K562 (cell line): ENCODE measurements at regions not wholly inside any gene's neighbourhood (a gene's known extent, or its start where the extent isn't known, plus 50 kb on each side); places are given as distances from the start of the nearest gene placed in this dataset.

ENCODE experiments used
- HMGXB4 ChIP-seq: sonication (generic); formaldehyde crosslinking; IDR thresholded peaks from 2 replicates; pipeline ENCODE4 v1.8.1; 2023; ENCODE audit warnings: mild to moderate bottlenecking, missing genetic modification reagents
- POLR3G ChIP-seq: IDR thresholded peaks from 2 replicates; pipeline ENCODE4 v1.6.1; 2011; ENCODE audit not compliant: insufficient read length, insufficient replicate concordance; ENCODE audit errors: extremely low read depth
- TEAD1 ChIP-seq, 2 experiments: fragments of 450-650 bp in 1 of 2; sonication (generic) in 1 of 2; formaldehyde crosslinking; IDR thresholded peaks; 2 replicates each; pipeline versions ENCODE4 v1.4.0 to v1.8.0; 2020 to 2022; ENCODE audit warnings: mild to moderate bottlenecking in 2 of 2, missing genetic modification reagents in 1 of 2
- TF ChIP-seq, protein P1 (sequence below): fragments of 200-600 bp; sonication (generic); IDR thresholded peaks from one replicate; pipeline ENCODE4 v1.6.1; 2012; ENCODE audit warnings: mild to moderate bottlenecking, low read depth, low read length, inconsistent platforms
- TF ChIP-seq, protein P2 (sequence below), 2 experiments: fragments of 450-650 bp; IDR thresholded peaks; 2 replicates each; pipeline ENCODE4 v1.6.1; 2018; ENCODE audit warnings: mild to moderate bottlenecking in 2 of 2, low read depth in 1 of 2; ENCODE audit not compliant: partially characterized antibody in 2 of 2
- TF ChIP-seq, protein P3 (sequence below): sonication (generic); formaldehyde crosslinking; IDR thresholded peaks from 2 replicates; pipeline ENCODE4 v1.8.0; 2022; ENCODE audit warnings: mild to moderate bottlenecking, missing genetic modification reagents

DNA sequence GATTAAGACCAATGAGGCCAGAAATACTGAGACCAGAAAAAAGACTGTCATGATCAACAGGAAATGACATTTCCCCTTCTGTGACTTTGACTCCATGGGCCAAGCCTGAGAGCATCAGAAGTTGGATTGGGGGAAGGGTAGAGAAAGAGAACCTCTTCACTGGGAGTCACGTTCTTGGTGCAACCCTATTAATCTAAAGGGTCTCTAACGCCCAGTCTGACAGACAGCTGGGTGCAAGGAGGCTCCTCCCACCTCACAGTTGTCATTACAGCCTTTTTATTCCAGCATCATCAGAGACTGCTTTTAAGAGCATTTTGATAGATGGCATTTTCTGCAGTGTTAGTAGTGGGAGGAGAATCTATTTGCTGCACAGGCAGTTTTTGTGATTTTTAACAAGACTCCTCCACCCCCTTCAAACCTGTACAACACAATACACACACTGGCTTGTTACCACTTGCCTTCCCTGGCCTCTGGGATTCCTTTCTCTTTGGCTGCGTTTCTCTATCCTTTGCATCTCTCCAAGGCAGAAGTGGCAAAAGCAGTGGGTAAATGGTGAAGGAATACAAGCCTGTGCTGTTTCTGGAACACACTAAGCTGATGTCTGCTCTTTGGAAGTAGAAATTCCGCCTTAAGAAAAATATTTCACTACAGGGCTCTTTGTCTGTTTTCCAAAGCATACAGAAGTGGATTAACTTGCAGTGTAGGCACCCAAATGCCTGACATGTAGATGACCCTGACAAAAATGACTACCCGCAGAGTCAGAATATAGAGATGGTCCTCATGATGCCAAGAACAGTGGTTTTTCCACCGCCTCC, 310.4 kb upstream of the ZNF608 start (continued):
- TF ChIP-seq, protein P1, sequence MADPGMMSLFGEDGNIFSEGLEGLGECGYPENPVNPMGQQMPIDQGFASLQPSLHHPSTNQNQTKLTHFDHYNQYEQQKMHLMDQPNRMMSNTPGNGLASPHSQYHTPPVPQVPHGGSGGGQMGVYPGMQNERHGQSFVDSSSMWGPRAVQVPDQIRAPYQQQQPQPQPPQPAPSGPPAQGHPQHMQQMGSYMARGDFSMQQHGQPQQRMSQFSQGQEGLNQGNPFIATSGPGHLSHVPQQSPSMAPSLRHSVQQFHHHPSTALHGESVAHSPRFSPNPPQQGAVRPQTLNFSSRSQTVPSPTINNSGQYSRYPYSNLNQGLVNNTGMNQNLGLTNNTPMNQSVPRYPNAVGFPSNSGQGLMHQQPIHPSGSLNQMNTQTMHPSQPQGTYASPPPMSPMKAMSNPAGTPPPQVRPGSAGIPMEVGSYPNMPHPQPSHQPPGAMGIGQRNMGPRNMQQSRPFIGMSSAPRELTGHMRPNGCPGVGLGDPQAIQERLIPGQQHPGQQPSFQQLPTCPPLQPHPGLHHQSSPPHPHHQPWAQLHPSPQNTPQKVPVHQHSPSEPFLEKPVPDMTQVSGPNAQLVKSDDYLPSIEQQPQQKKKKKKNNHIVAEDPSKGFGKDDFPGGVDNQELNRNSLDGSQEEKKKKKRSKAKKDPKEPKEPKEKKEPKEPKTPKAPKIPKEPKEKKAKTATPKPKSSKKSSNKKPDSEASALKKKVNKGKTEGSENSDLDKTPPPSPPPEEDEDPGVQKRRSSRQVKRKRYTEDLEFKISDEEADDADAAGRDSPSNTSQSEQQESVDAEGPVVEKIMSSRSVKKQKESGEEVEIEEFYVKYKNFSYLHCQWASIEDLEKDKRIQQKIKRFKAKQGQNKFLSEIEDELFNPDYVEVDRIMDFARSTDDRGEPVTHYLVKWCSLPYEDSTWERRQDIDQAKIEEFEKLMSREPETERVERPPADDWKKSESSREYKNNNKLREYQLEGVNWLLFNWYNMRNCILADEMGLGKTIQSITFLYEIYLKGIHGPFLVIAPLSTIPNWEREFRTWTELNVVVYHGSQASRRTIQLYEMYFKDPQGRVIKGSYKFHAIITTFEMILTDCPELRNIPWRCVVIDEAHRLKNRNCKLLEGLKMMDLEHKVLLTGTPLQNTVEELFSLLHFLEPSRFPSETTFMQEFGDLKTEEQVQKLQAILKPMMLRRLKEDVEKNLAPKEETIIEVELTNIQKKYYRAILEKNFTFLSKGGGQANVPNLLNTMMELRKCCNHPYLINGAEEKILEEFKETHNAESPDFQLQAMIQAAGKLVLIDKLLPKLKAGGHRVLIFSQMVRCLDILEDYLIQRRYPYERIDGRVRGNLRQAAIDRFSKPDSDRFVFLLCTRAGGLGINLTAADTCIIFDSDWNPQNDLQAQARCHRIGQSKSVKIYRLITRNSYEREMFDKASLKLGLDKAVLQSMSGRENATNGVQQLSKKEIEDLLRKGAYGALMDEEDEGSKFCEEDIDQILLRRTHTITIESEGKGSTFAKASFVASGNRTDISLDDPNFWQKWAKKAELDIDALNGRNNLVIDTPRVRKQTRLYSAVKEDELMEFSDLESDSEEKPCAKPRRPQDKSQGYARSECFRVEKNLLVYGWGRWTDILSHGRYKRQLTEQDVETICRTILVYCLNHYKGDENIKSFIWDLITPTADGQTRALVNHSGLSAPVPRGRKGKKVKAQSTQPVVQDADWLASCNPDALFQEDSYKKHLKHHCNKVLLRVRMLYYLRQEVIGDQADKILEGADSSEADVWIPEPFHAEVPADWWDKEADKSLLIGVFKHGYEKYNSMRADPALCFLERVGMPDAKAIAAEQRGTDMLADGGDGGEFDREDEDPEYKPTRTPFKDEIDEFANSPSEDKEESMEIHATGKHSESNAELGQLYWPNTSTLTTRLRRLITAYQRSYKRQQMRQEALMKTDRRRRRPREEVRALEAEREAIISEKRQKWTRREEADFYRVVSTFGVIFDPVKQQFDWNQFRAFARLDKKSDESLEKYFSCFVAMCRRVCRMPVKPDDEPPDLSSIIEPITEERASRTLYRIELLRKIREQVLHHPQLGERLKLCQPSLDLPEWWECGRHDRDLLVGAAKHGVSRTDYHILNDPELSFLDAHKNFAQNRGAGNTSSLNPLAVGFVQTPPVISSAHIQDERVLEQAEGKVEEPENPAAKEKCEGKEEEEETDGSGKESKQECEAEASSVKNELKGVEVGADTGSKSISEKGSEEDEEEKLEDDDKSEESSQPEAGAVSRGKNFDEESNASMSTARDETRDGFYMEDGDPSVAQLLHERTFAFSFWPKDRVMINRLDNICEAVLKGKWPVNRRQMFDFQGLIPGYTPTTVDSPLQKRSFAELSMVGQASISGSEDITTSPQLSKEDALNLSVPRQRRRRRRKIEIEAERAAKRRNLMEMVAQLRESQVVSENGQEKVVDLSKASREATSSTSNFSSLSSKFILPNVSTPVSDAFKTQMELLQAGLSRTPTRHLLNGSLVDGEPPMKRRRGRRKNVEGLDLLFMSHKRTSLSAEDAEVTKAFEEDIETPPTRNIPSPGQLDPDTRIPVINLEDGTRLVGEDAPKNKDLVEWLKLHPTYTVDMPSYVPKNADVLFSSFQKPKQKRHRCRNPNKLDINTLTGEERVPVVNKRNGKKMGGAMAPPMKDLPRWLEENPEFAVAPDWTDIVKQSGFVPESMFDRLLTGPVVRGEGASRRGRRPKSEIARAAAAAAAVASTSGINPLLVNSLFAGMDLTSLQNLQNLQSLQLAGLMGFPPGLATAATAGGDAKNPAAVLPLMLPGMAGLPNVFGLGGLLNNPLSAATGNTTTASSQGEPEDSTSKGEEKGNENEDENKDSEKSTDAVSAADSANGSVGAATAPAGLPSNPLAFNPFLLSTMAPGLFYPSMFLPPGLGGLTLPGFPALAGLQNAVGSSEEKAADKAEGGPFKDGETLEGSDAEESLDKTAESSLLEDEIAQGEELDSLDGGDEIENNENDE: no peak
- TF ChIP-seq TEAD1 (CRISPR knock-in tag; IDR thresholded peaks at IDR 0.05) (no peak), POLR3G (no peak), HMGXB4 (CRISPR knock-in tag) (no peak)
- TF ChIP-seq, protein P2, sequence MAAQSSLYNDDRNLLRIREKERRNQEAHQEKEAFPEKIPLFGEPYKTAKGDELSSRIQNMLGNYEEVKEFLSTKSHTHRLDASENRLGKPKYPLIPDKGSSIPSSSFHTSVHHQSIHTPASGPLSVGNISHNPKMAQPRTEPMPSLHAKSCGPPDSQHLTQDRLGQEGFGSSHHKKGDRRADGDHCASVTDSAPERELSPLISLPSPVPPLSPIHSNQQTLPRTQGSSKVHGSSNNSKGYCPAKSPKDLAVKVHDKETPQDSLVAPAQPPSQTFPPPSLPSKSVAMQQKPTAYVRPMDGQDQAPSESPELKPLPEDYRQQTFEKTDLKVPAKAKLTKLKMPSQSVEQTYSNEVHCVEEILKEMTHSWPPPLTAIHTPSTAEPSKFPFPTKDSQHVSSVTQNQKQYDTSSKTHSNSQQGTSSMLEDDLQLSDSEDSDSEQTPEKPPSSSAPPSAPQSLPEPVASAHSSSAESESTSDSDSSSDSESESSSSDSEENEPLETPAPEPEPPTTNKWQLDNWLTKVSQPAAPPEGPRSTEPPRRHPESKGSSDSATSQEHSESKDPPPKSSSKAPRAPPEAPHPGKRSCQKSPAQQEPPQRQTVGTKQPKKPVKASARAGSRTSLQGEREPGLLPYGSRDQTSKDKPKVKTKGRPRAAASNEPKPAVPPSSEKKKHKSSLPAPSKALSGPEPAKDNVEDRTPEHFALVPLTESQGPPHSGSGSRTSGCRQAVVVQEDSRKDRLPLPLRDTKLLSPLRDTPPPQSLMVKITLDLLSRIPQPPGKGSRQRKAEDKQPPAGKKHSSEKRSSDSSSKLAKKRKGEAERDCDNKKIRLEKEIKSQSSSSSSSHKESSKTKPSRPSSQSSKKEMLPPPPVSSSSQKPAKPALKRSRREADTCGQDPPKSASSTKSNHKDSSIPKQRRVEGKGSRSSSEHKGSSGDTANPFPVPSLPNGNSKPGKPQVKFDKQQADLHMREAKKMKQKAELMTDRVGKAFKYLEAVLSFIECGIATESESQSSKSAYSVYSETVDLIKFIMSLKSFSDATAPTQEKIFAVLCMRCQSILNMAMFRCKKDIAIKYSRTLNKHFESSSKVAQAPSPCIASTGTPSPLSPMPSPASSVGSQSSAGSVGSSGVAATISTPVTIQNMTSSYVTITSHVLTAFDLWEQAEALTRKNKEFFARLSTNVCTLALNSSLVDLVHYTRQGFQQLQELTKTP (IDR thresholded peaks at IDR 0.05; ENCODE audit: low read depth in 1 of 2, partially characterized antibody in 2 of 2): no peak
- TF ChIP-seq, protein P3, sequence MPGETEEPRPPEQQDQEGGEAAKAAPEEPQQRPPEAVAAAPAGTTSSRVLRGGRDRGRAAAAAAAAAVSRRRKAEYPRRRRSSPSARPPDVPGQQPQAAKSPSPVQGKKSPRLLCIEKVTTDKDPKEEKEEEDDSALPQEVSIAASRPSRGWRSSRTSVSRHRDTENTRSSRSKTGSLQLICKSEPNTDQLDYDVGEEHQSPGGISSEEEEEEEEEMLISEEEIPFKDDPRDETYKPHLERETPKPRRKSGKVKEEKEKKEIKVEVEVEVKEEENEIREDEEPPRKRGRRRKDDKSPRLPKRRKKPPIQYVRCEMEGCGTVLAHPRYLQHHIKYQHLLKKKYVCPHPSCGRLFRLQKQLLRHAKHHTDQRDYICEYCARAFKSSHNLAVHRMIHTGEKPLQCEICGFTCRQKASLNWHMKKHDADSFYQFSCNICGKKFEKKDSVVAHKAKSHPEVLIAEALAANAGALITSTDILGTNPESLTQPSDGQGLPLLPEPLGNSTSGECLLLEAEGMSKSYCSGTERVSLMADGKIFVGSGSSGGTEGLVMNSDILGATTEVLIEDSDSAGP: no peak
- TF ChIP-seq, all 486 proteins: peak for 0
